Vagina (tissue), 2 donors: ENCODE measurements at regions not wholly inside any gene's neighbourhood (a gene's known extent, or its start where the extent isn't known, plus 50 kb on each side); places are given as distances from the start of the nearest gene placed in this dataset.

Source experiments
- DNase-seq, 2 donors: peaks; one replicate each; pipeline ENCODE4 v3.0.0-alpha.2; 2017; ENCODE audit errors: extremely low spot score in 2 of 2
- H3K27ac ChIP-seq: fragments of 200-600 bp; sonication (generic); one replicate; pipeline ENCODE4 v1.5.1; 2019
- H3K27me3 ChIP-seq: fragments of 200-600 bp; sonication (generic); one replicate; pipeline ENCODE4 v1.5.1; 2019
- H3K36me3 ChIP-seq, 2 donors: fragments of 200-600 bp; sonication (generic); one replicate each; pipeline ENCODE4 v1.5.1; 2017 to 2019
- H3K4me1 ChIP-seq: fragments of 200-600 bp; sonication (generic); one replicate; pipeline ENCODE4 v1.5.1; 2019
- H3K4me3 ChIP-seq, 2 donors: fragments of 200-600 bp; sonication (generic); 1 replicate in 1 of 2; 2 replicates in 1 of 2; pipeline ENCODE4 v1.5.1; 2016 to 2019
- H3K9me3 ChIP-seq: fragments of 200-600 bp; sonication (generic); one replicate; pipeline ENCODE4 v1.5.1; 2019
- POLR2A ChIP-seq, 2 donors: fragments of 450-650 bp; IDR thresholded peaks; one replicate each; pipeline ENCODE4 v1.6.1; 2017; ENCODE audit warnings: antibody characterized with exemption in 2 of 2, mild to moderate bottlenecking in 2 of 2, moderate library complexity in 2 of 2
- POLR2AphosphoS5 ChIP-seq, 2 donors: sonication (generic); formaldehyde crosslinking; IDR thresholded peaks; one replicate each; pipeline ENCODE4 v1.9.0; 2017; ENCODE audit warnings: antibody characterized with exemption in 2 of 2, mild to moderate bottlenecking in 2 of 2, low read depth in 1 of 2; ENCODE audit not compliant: insufficient read depth in 1 of 2
- intact Hi-C: fragments of 100-400 bp; cut with DNase I; formaldehyde crosslinking; loops from one replicate; pipeline ENCODE4 v1.15.1; 2023
- TF ChIP-seq, protein P1 (sequence below), 3 experiments: fragments of 450-650 bp in 2 of 3; fragments of 200-600 bp in 1 of 3; sonication (generic) in 1 of 3; IDR thresholded peaks; one replicate each; pipeline ENCODE4 v1.5.1; 2017 to 2019; ENCODE audit warnings: antibody characterized with exemption in 3 of 3, mild to moderate bottlenecking in 2 of 3, moderate library complexity in 2 of 3

DNA sequence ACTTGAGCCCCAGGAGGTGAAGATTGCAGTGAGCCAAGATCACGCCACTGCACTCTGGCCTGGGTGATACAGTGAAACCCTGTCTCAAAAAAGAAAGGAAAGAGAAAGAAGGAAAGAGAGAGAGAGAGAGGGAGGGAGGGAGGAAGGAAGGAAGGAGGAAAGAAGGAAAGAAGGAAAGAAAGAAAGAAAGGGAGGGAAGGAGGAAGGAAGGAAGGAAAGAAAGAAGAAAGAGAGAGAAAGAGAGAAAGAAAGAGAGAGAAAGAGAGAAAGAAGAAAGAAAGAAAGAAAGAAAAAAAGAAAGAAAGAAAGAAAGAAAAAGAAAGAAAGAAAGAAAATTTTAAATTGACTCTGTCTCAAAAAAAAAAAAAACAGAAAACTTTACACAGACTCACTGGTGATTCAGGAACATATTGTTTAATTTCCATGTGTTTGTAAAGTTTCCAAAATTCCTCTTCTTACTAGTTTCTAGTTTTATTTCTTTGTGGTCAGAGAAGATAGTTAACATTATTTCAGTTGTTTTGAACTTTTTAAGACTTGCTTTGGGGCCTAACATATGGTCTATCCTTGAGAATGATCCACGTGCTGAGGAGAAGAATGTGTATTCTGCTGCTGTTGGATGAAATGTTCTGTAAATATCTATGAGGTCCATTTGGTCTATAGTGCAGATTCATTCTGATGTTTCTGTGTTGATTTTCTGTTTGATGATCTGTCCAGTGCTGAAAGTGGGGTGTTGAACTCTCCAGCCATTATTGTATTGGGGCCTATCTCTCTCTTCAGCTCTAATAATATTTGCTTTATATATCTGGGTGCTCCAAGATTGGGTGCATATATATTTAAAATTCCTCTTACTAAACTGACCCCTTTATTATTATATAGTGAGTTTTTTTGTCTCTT is 204.4 kb upstream of the SERP2 start:
- H3K36me3 ChIP-seq, result no peaks in the 10 kb centered on the region
- no peak for DNase-seq
- intact Hi-C loops, result no loop called here
- H3K27me3 ChIP-seq, result no peaks in the 10 kb centered on the region
- TF ChIP-seq POLR2A (IDR thresholded peaks at IDR 0.05), result no peak
- TF ChIP-seq, protein P1, sequence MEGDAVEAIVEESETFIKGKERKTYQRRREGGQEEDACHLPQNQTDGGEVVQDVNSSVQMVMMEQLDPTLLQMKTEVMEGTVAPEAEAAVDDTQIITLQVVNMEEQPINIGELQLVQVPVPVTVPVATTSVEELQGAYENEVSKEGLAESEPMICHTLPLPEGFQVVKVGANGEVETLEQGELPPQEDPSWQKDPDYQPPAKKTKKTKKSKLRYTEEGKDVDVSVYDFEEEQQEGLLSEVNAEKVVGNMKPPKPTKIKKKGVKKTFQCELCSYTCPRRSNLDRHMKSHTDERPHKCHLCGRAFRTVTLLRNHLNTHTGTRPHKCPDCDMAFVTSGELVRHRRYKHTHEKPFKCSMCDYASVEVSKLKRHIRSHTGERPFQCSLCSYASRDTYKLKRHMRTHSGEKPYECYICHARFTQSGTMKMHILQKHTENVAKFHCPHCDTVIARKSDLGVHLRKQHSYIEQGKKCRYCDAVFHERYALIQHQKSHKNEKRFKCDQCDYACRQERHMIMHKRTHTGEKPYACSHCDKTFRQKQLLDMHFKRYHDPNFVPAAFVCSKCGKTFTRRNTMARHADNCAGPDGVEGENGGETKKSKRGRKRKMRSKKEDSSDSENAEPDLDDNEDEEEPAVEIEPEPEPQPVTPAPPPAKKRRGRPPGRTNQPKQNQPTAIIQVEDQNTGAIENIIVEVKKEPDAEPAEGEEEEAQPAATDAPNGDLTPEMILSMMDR (IDR thresholded peaks at IDR 0.05), result no peak
- TF ChIP-seq POLR2AphosphoS5 (IDR thresholded peaks at IDR 0.05; ENCODE audit: insufficient read depth in 1 of 2, low read depth in 1 of 2), result no peak
- no peaks in the 10 kb centered on the region for H3K9me3 ChIP-seq
- H3K4me1 ChIP-seq, result no peaks in the 10 kb centered on the region
- no peak overlapping the region for H3K4me3 ChIP-seq
- H3K27ac ChIP-seq, result no peak overlapping the region

DNA sequence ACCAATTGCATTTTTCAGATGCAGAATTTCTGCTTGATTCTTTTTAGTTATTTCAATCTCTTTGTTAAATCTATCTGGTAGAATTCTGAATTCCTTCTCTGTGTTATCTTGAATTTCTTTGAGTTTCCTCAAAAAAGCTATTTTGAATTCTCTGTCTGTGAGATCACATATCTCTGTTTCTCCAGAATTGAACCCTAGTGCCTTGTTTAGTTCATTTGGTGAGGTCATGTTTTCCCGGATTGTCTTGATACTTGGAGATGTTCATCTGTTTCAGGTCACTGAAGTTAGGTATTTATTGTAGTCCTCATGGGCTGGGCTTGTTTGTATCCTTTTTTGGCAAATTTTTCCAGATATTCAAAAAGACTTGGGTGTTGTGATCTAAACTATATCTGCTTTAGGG is 202.9 kb upstream of the SERP2 start:
- Histone ChIP-seq H3K36me3 (no peaks in the 10 kb centered on the region), H3K4me1 (peaks cover 11% of the 10 kb centered on the region), H3K9me3 (no peaks in the 10 kb centered on the region), H3K27me3 (no peaks in the 10 kb centered on the region), H3K27ac (no peak overlapping the region), H3K4me3 (no peak overlapping the region)
- DNase-seq, result no peak
- intact Hi-C loops, result no loop called here
- TF ChIP-seq POLR2A (IDR thresholded peaks at IDR 0.05), result no peak
- TF ChIP-seq, protein P1 (IDR thresholded peaks at IDR 0.05), result no peak
- no peak for TF ChIP-seq POLR2AphosphoS5 (IDR thresholded peaks at IDR 0.05; ENCODE audit: insufficient read depth in 1 of 2, low read depth in 1 of 2)

DNA sequence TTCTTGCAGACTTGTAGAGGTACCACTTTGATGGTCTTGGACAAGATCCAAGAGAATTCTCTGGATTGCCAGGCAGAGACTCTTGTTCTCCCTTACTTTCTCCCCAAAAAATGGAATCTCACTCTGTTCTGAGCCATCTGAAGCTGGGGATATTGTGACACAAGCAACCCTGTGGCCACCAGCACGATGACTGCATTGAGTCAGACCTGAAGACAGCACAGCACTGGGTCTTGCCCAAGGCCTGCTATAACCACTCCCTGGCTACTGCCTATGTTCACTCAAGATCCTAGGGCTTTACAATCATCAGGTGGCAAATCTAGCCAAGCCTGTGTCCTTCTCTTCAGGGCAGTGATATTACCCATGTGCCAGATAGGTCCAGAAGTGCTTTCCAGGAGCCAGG is 202.5 kb upstream of the SERP2 start:
- peaks cover 11% of the 10 kb centered on the region for H3K4me1 ChIP-seq
- TF ChIP-seq, protein P1 (IDR thresholded peaks at IDR 0.05), result no peak
- no peak for TF ChIP-seq POLR2AphosphoS5 (IDR thresholded peaks at IDR 0.05; ENCODE audit: insufficient read depth in 1 of 2, low read depth in 1 of 2)
- TF ChIP-seq POLR2A (IDR thresholded peaks at IDR 0.05), result no peak
- intact Hi-C loops, result no loop called here

DNA sequence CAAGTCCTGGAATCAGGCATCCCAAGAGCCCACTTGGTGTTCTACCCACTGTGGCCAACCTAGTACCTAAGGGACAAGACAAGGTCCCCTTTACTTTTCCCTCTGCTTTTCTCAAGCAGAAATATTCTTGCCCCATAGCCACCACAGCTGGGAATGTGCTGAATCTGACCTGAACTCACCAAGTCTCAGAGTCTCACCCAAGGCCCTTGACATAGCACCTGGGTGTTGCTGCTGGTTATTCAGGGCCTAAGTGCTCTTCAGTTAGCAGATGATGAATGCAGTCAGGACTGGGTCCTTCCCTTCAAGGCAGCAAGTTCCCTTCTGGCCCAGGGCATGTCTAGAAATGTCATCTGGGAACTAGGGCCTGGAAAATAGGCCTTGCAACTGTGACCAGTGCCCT is 201.8 kb upstream of the SERP2 start:
- Histone ChIP-seq H3K27me3 (no peaks in the 10 kb centered on the region), H3K27ac (no peak overlapping the region), H3K9me3 (no peaks in the 10 kb centered on the region), H3K4me3 (no peak overlapping the region), H3K36me3 (no peaks in the 10 kb centered on the region), H3K4me1 (peaks cover 11% of the 10 kb centered on the region)
- no peak for TF ChIP-seq POLR2AphosphoS5 (IDR thresholded peaks at IDR 0.05; ENCODE audit: insufficient read depth in 1 of 2, low read depth in 1 of 2)
- TF ChIP-seq POLR2A (IDR thresholded peaks at IDR 0.05), result no peak
- TF ChIP-seq, protein P1 (IDR thresholded peaks at IDR 0.05), result no peak
- intact Hi-C loops, result no loop called here
- DNase-seq, result no peak

More for the DNA sequence above, 202.5 kb upstream of the SERP2 start:
- Histone ChIP-seq H3K27me3 (no peaks in the 10 kb centered on the region), H3K9me3 (no peaks in the 10 kb centered on the region), H3K27ac (no peak overlapping the region), H3K4me3 (no peak overlapping the region), H3K36me3 (no peaks in the 10 kb centered on the region)
- no peak for DNase-seq

DNA sequence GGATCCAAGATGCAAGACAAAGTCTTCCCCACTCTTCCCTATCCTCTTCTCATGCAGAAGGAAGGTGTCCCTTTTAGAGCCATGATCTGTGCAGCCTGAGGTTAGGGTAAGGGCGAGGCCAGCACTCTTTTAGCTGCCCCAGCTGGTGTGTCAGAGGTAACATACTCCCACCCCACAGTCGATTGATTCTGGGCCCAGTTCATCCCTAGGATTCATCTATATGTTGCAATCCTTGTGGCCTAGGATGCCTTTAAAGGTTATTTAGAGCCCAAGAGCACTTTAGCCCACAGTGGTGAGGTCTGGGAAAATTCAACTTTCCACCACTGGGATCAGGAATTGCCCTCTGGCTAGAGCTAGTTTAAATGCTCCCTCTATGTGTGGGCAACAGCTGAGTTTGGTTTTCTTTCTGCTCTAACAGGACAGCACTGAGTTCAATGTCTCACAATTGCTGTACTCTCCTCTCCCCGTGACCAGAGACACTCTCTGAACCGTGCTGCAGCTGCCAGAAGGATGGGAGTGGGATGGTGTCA is 201.3 kb upstream of the SERP2 start:
- DNase-seq, result no peak
- H3K9me3 ChIP-seq, result no peaks in the 10 kb centered on the region
- peaks cover 11% of the 10 kb centered on the region for H3K4me1 ChIP-seq
- no peaks in the 10 kb centered on the region for H3K27me3 ChIP-seq
- no peaks in the 10 kb centered on the region for H3K36me3 ChIP-seq
- no peak overlapping the region for H3K4me3 ChIP-seq
- no peak overlapping the region for H3K27ac ChIP-seq
- TF ChIP-seq POLR2AphosphoS5 (IDR thresholded peaks at IDR 0.05; ENCODE audit: insufficient read depth in 1 of 2, low read depth in 1 of 2) (no peak), POLR2A (IDR thresholded peaks at IDR 0.05) (no peak)
- TF ChIP-seq, protein P1 (IDR thresholded peaks at IDR 0.05), result no peak
- intact Hi-C loops, result no loop called here
